ENCODE measurements at regions not wholly inside any gene's neighbourhood (a gene's known extent, or its start where the extent isn't known, plus 50 kb on each side); places are given as distances from the start of the nearest gene placed in this dataset.

DNA sequence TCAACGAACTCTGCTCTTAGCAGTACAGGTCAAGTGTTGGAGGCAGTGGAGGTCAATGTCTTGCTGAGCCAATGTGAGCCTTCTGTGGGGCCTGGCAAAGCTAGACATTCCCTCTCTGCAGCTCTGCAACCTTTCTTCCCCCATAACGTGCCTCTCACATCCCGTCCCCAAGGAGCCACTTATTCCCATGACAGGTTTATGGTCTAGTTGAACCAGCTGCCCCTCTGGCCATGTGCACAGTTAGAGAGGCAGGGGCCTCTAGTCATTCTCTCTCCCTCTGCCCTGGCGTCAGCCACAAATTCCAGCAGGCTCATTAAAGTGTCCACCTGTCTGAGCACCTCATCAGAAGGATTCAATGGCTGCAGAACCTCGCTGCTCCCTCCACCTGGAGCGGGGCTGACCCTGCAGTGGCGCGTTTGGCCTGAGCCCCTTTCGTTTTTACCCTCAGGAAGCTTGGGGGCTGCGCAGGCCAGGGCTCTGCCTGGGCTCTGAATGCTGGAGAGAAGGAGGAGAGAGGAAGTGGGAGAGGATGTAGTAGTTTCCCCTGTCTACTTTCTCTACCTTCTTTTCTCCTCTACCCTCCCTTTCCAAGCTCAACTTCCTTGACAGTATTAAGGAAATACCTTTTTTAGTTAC lies 302.1 kb upstream of the B3GAT1 start:
- Mint-ChIP-seq H3K4me3 (no peak overlapping the region), H3K27me3 (peaks cover 3% of the 10 kb centered on the region), H3K4me1 (ENCODE audit: low read depth) (no peaks in the 10 kb centered on the region), H3K27ac (no peak overlapping the region), H3K9me3 (no peaks in the 10 kb centered on the region), H3K36me3 (ENCODE audit: low read depth) (no peaks in the 10 kb centered on the region)
- intact Hi-C loops (cut with micrococcal nuclease): no loop called here

DNA sequence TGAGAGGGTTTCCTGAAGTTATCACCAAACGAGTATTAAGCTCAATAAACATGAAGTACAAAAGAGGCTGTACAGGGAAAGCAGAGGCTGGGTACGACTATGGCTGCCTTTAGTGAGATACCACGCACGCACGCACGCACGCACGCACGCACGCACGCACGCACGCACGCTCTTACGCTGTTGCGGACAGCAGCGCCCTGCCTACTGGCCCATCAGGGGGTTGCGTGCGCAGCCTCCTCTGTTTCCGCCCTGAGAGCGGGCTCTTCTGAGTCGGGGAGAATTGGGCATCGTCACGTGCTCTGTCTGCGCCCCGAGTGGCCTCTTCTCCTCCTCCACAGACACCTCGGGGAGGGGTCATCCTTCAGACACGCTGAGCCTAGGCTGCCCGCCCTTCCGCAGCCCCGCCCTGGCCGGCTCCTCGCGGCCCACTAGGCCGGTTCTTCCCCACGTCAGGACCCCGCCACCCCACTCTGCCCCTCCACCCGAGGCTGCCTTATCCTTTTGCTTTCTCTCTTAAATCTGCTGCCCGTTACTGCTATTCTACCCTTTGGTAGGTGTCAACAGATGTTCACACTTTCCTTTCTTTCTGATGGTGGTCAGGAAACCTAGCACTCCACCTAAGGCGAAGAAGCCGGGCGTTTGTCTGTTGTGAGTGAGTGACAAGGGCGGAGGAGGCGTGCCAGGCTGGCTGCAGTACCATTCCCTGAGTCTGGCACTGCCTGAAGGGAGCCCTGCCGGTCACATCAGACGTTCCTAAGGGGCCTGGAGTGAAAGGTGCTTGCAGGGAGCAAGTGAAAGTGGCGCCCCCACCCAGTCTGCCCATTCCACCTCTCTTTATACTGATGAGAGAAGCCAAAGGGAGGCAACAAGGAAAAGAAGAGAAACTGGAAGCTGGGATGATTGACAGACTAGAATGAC lies 300.4 kb upstream of the B3GAT1 start:
- Mint-ChIP-seq H3K27me3 (peaks cover 3% of the 10 kb centered on the region), H3K4me3 (no peak overlapping the region), H3K27ac (no peak overlapping the region), H3K4me1 (ENCODE audit: low read depth) (no peaks in the 10 kb centered on the region), H3K9me3 (no peaks in the 10 kb centered on the region), H3K36me3 (ENCODE audit: low read depth) (no peaks in the 10 kb centered on the region)
- intact Hi-C loops (cut with micrococcal nuclease): no loop called here

GRCh38 chr11:134711588-134711987 lies 299.5 kb upstream of the B3GAT1 start:
- no peaks in the 10 kb centered on the region for H3K9me3 Mint-ChIP-seq
- peaks cover 1% of the 10 kb centered on the region for H3K27me3 Mint-ChIP-seq
- H3K4me3 Mint-ChIP-seq: no peak overlapping the region
- no peaks in the 10 kb centered on the region for H3K36me3 Mint-ChIP-seq (ENCODE audit: low read depth)
- no peaks in the 10 kb centered on the region for H3K4me1 Mint-ChIP-seq (ENCODE audit: low read depth)
- no peak overlapping the region for H3K27ac Mint-ChIP-seq
- intact Hi-C loops (cut with micrococcal nuclease): no loop called here

- no peak overlapping the region for H3K27ac Mint-ChIP-seq
- no peaks in the 10 kb centered on the region for H3K9me3 Mint-ChIP-seq
- no peaks in the 10 kb centered on the region for H3K36me3 Mint-ChIP-seq (ENCODE audit: low read depth)
- H3K4me3 Mint-ChIP-seq: no peak overlapping the region
- peaks cover 1% of the 10 kb centered on the region for H3K27me3 Mint-ChIP-seq
- intact Hi-C loops (cut with micrococcal nuclease): no loop called here
- no peaks in the 10 kb centered on the region for H3K4me1 Mint-ChIP-seq (ENCODE audit: low read depth)
Observed at GRCh38 chr11:134710861-134711407, 298.9 kb upstream of the B3GAT1 start.

- Mint-ChIP-seq H3K36me3 (ENCODE audit: low read depth) (no peaks in the 10 kb centered on the region), H3K4me1 (ENCODE audit: low read depth) (no peaks in the 10 kb centered on the region), H3K9me3 (no peaks in the 10 kb centered on the region), H3K27ac (no peak overlapping the region), H3K4me3 (no peak overlapping the region), H3K27me3 (no peaks in the 10 kb centered on the region)
- intact Hi-C loops (cut with micrococcal nuclease): no loop called here
Observed at GRCh38 chr11:134705858-134706257, 293.8 kb upstream of the B3GAT1 start.

- no peaks in the 10 kb centered on the region for H3K27me3 Mint-ChIP-seq
- H3K27ac Mint-ChIP-seq: no peak overlapping the region
- intact Hi-C loops (cut with micrococcal nuclease): no loop called here
- no peaks in the 10 kb centered on the region for H3K36me3 Mint-ChIP-seq (ENCODE audit: low read depth)
- no peaks in the 10 kb centered on the region for H3K4me1 Mint-ChIP-seq (ENCODE audit: low read depth)
- no peaks in the 10 kb centered on the region for H3K9me3 Mint-ChIP-seq
- no peak overlapping the region for H3K4me3 Mint-ChIP-seq
Observed at GRCh38 chr11:134702827-134703226, 290.8 kb upstream of the B3GAT1 start.

- Mint-ChIP-seq H3K36me3 (ENCODE audit: low read depth) (no peaks in the 10 kb centered on the region), H3K9me3 (no peaks in the 10 kb centered on the region), H3K4me1 (ENCODE audit: low read depth) (no peaks in the 10 kb centered on the region), H3K27ac (no peak overlapping the region), H3K4me3 (no peak overlapping the region), H3K27me3 (no peaks in the 10 kb centered on the region)
- intact Hi-C loops (cut with micrococcal nuclease): no loop called here
Observed at GRCh38 chr11:134701564-134702165, 289.6 kb upstream of the B3GAT1 start.

GRCh38 chr11:134700101-134700640 lies 288.1 kb upstream of the B3GAT1 start:
- Mint-ChIP-seq H3K36me3 (ENCODE audit: low read depth) (no peaks in the 10 kb centered on the region), H3K27ac (no peak overlapping the region)

GRCh38 chr11:134696455-134696854 lies 284.4 kb upstream of the B3GAT1 start:
- Mint-ChIP-seq H3K27ac (no peak overlapping the region), H3K27me3 (peaks cover 2% of the 10 kb centered on the region)

More at GRCh38 chr11:134700101-134700640, 288.1 kb upstream of the B3GAT1 start:
- no peaks in the 10 kb centered on the region for H3K9me3 Mint-ChIP-seq
- peaks cover 2% of the 10 kb centered on the region for H3K27me3 Mint-ChIP-seq
- H3K4me3 Mint-ChIP-seq: no peak overlapping the region
- no peaks in the 10 kb centered on the region for H3K4me1 Mint-ChIP-seq (ENCODE audit: low read depth)
- intact Hi-C loops (cut with micrococcal nuclease): no loop called here

GRCh38 chr11:134691985-134692384 lies 279.9 kb upstream of the B3GAT1 start:
- Mint-ChIP-seq H3K4me1 (ENCODE audit: low read depth) (no peaks in the 10 kb centered on the region), H3K4me3 (no peak overlapping the region), H3K36me3 (ENCODE audit: low read depth) (no peaks in the 10 kb centered on the region), H3K9me3 (no peaks in the 10 kb centered on the region), H3K27ac (no peak overlapping the region), H3K27me3 (peaks cover 2% of the 10 kb centered on the region)
- intact Hi-C loops (cut with micrococcal nuclease): no loop called here

More at GRCh38 chr11:134696455-134696854, 284.4 kb upstream of the B3GAT1 start:
- no peaks in the 10 kb centered on the region for H3K4me1 Mint-ChIP-seq (ENCODE audit: low read depth)
- no peaks in the 10 kb centered on the region for H3K9me3 Mint-ChIP-seq
- H3K36me3 Mint-ChIP-seq (ENCODE audit: low read depth): no peaks in the 10 kb centered on the region
- H3K4me3 Mint-ChIP-seq: no peak overlapping the region
- intact Hi-C loops (cut with micrococcal nuclease): no loop called here

DNA sequence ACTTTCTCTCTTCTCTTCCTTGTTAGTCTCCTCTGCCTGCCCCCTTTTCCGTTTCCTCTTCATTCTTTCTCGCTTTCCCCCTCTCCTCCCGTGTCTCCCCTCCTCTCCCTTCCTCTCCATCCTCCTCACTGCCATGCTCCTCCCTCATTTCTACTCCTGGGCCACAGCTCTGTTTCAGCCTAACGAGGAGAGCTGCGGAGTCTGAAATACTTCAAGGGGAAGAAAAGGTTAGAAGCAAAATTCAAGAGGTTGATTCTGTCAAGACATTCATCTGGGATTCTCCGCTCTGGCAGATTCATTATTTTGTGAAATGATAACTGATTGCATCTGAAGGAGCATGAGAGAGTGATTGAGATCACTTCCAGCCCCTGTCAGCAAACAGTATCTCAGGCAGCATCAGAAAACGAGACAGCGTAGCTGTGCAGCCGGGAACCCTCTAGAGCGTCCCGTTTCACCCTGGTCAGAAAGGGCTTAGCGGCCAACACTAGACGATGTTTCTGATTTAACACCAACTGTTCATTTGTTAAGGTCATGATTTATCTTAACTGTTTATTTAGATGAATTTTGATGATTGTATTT lies 279.3 kb upstream of the B3GAT1 start:
- intact Hi-C loops (cut with micrococcal nuclease): no loop called here
- Mint-ChIP-seq H3K27ac (no peak overlapping the region), H3K4me3 (no peak overlapping the region), H3K27me3 (peaks cover 1% of the 10 kb centered on the region), H3K36me3 (ENCODE audit: low read depth) (no peaks in the 10 kb centered on the region), H3K9me3 (no peaks in the 10 kb centered on the region), H3K4me1 (ENCODE audit: low read depth) (no peaks in the 10 kb centered on the region)

- Mint-ChIP-seq H3K4me1 (ENCODE audit: low read depth) (no peaks in the 10 kb centered on the region), H3K36me3 (ENCODE audit: low read depth) (no peaks in the 10 kb centered on the region), H3K27me3 (no peaks in the 10 kb centered on the region), H3K27ac (no peak overlapping the region), H3K4me3 (no peak overlapping the region), H3K9me3 (no peaks in the 10 kb centered on the region)
- intact Hi-C loops (cut with micrococcal nuclease): no loop called here
Observed at GRCh38 chr11:134689886-134690285, 277.8 kb upstream of the B3GAT1 start.

GRCh38 chr11:134687548-134687947 lies 275.5 kb upstream of the B3GAT1 start:
- Mint-ChIP-seq H3K9me3 (no peaks in the 10 kb centered on the region), H3K4me3 (no peak overlapping the region), H3K27ac (no peak overlapping the region), H3K4me1 (ENCODE audit: low read depth) (no peaks in the 10 kb centered on the region), H3K36me3 (ENCODE audit: low read depth) (no peaks in the 10 kb centered on the region), H3K27me3 (no peaks in the 10 kb centered on the region)
- intact Hi-C loops (cut with micrococcal nuclease): no loop called here

Data from dendritic cell treated with granulocyte-macrophage colony-stimulating factor and Interleukin-4, amounts not matched to agents 40 ng/mL and 50 ng/mL, for 4 days (primary cell).